ENCODE measurements at regions not wholly inside any gene's neighbourhood (a gene's known extent, or its start where the extent isn't known, plus 50 kb on each side); places are given as distances from the start of the nearest gene placed in this dataset.
"Not testable (repeated sequence)": the region's sequence is repeated elsewhere in the genome, so short reads cannot be mapped to it uniquely, and the experiment has no call there.

DNA sequence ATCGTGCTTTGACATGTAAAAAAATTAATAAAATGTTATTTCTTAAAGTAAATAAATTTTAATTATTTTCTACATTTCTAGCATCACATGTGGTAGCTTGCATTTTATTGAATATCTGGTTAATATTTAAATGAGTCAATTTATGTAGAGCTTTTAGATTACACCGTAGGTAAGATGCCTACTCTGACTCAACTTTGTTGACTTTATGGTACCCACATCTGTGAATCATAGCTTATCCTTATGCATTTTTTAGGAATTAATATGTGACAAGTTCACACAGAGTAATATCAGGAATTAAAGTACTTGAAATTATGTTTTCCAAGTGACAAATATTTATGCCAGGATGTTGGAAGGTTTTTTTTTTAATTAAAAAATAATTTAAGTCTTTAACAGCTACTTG lies 120.7 kb downstream of the LEPR start:
- no peaks in the 10 kb centered on the region for H3K36me3 ChIP-seq (ENCODE audit: insufficient read depth, low read length)
- Mint-ChIP-seq H3K9me3 (ENCODE audit: unreplicated experiment) (peaks cover 6% of the 10 kb centered on the region), H3K4me3 (ENCODE audit: unreplicated experiment) (no peak overlapping the region), H3K4me1 (ENCODE audit: low read depth, unreplicated experiment) (peaks cover 4% of the 10 kb centered on the region), H3K36me3 (ENCODE audit: low read depth, unreplicated experiment) (no peaks in the 10 kb centered on the region), H3K27me3 (ENCODE audit: low read depth, unreplicated experiment) (no peaks in the 10 kb centered on the region), H3K27ac (ENCODE audit: unreplicated experiment) (no peak overlapping the region)
- H3K4me3 ChIP-seq (ENCODE audit: insufficient read depth, low read depth, low read length), result no peak overlapping the region
- H3K4me1 ChIP-seq (ENCODE audit: insufficient read depth, low read length), result no peaks in the 10 kb centered on the region
- H3K9ac ChIP-seq (ENCODE audit: low read length), result no peak overlapping the region
- H3K27ac ChIP-seq (ENCODE audit: low read depth, low read length), result no peak overlapping the region
- no peak overlapping the region for H3K4me2 ChIP-seq (ENCODE audit: low read length)
- H3K9me3 ChIP-seq (ENCODE audit: insufficient read depth, low read depth, low read length), result no peaks in the 10 kb centered on the region
- H4K20me1 ChIP-seq (ENCODE audit: insufficient read depth, low read length), result no peaks in the 10 kb centered on the region
- no peaks in the 10 kb centered on the region for H3K27me3 ChIP-seq (ENCODE audit: insufficient read depth, low read length)
- H2AFZ ChIP-seq (ENCODE audit: low read depth, low read length), result no peak overlapping the region
- H3K79me2 ChIP-seq (ENCODE audit: insufficient read depth, low read length), result no peaks in the 10 kb centered on the region
- FAIRE-seq, result no peak
- no peak for DNase-seq (ENCODE audit: low read depth)
- TF ChIP-seq EZH2 (IDR thresholded peaks at IDR 0.05; ENCODE audit: insufficient read depth, low read length), result no peak
- TF ChIP-seq, protein P1, sequence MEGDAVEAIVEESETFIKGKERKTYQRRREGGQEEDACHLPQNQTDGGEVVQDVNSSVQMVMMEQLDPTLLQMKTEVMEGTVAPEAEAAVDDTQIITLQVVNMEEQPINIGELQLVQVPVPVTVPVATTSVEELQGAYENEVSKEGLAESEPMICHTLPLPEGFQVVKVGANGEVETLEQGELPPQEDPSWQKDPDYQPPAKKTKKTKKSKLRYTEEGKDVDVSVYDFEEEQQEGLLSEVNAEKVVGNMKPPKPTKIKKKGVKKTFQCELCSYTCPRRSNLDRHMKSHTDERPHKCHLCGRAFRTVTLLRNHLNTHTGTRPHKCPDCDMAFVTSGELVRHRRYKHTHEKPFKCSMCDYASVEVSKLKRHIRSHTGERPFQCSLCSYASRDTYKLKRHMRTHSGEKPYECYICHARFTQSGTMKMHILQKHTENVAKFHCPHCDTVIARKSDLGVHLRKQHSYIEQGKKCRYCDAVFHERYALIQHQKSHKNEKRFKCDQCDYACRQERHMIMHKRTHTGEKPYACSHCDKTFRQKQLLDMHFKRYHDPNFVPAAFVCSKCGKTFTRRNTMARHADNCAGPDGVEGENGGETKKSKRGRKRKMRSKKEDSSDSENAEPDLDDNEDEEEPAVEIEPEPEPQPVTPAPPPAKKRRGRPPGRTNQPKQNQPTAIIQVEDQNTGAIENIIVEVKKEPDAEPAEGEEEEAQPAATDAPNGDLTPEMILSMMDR (IDR thresholded peaks at IDR 0.05; ENCODE audit: insufficient read depth, low read depth, low read length), result no peak

DNA sequence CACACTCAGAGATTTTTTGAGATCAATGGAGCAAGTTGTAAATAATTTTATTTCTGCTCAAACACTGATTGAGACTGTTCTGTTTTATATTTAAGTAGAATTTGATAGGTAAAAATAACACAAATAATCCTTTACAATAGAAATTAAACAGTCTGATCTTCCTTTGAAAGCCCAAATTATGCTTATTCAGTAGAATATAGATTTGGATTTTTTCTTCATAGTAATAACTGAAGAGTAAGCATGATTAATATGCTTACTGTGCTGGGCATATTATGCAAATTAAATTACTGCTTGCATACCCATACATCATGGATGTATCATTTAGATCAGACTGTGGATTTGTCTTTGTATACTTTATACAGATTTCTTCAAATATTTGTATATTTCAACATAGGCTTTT lies 121.4 kb downstream of the LEPR start:
- H3K27ac Mint-ChIP-seq (ENCODE audit: unreplicated experiment), result no peak overlapping the region
- Histone ChIP-seq H3K4me2 (ENCODE audit: low read length) (no peak overlapping the region), H3K36me3 (ENCODE audit: insufficient read depth, low read length) (no peaks in the 10 kb centered on the region), H3K9ac (ENCODE audit: low read length) (no peak overlapping the region), H4K20me1 (ENCODE audit: insufficient read depth, low read length) (no peaks in the 10 kb centered on the region), H3K27ac (ENCODE audit: low read depth, low read length) (no peak overlapping the region), H3K9me3 (ENCODE audit: insufficient read depth, low read depth, low read length) (no peaks in the 10 kb centered on the region), H3K4me1 (ENCODE audit: insufficient read depth, low read length) (no peaks in the 10 kb centered on the region), H3K4me3 (ENCODE audit: insufficient read depth, low read depth, low read length) (no peak overlapping the region), H3K79me2 (ENCODE audit: insufficient read depth, low read length) (no peaks in the 10 kb centered on the region), H3K27me3 (ENCODE audit: insufficient read depth, low read length) (no peaks in the 10 kb centered on the region), H2AFZ (ENCODE audit: low read depth, low read length) (no peak overlapping the region)
- peaks cover 6% of the 10 kb centered on the region for H3K9me3 Mint-ChIP-seq (ENCODE audit: unreplicated experiment)
- FAIRE-seq (no peak), DNase-seq (ENCODE audit: low read depth) (no peak)
- H3K4me3 Mint-ChIP-seq (ENCODE audit: unreplicated experiment), result no peak overlapping the region
- H3K36me3 Mint-ChIP-seq (ENCODE audit: low read depth, unreplicated experiment), result no peaks in the 10 kb centered on the region
- peaks cover 4% of the 10 kb centered on the region for H3K4me1 Mint-ChIP-seq (ENCODE audit: low read depth, unreplicated experiment)
- H3K27me3 Mint-ChIP-seq (ENCODE audit: low read depth, unreplicated experiment), result no peaks in the 10 kb centered on the region
- TF ChIP-seq, protein P1 (IDR thresholded peaks at IDR 0.05; ENCODE audit: insufficient read depth, low read depth, low read length), result no peak
- no peak for TF ChIP-seq EZH2 (IDR thresholded peaks at IDR 0.05; ENCODE audit: insufficient read depth, low read length)

DNA sequence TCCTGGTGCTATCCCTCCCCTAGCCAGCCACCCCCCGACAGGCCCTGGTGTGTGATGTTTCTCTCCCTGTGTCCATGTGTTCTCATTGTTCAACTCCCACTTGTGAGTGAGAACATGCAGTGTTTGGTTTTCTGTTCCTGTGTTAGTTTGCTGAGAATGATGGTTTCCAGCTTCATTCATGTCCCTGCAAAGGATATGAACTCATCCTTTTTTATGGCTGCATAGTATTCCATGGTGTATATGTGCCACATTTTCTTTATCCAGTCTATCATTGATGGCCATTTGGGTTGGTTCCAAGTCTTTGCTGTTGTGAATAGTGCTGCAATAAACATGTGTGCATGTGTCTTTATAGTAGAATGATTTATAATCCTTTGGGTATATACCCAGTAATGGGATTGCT lies 122.1 kb downstream of the LEPR start:
- not testable (repeated sequence) for FAIRE-seq; H4K20me1 ChIP-seq (ENCODE audit: insufficient read depth, low read length); H3K27ac ChIP-seq (ENCODE audit: low read depth, low read length); H3K9me3 Mint-ChIP-seq (ENCODE audit: unreplicated experiment); H3K4me3 Mint-ChIP-seq (ENCODE audit: unreplicated experiment); H3K27ac Mint-ChIP-seq (ENCODE audit: unreplicated experiment); H3K9me3 ChIP-seq (ENCODE audit: insufficient read depth, low read depth, low read length); H3K79me2 ChIP-seq (ENCODE audit: insufficient read depth, low read length); DNase-seq (ENCODE audit: low read depth); H3K36me3 ChIP-seq (ENCODE audit: insufficient read depth, low read length); H3K4me1 Mint-ChIP-seq (ENCODE audit: low read depth, unreplicated experiment); H3K27me3 Mint-ChIP-seq (ENCODE audit: low read depth, unreplicated experiment); H3K4me3 ChIP-seq (ENCODE audit: insufficient read depth, low read depth, low read length); H3K4me1 ChIP-seq (ENCODE audit: insufficient read depth, low read length); H3K36me3 Mint-ChIP-seq (ENCODE audit: low read depth, unreplicated experiment); H2AFZ ChIP-seq (ENCODE audit: low read depth, low read length); H3K27me3 ChIP-seq (ENCODE audit: insufficient read depth, low read length); H3K4me2 ChIP-seq (ENCODE audit: low read length); H3K9ac ChIP-seq (ENCODE audit: low read length)

DNA sequence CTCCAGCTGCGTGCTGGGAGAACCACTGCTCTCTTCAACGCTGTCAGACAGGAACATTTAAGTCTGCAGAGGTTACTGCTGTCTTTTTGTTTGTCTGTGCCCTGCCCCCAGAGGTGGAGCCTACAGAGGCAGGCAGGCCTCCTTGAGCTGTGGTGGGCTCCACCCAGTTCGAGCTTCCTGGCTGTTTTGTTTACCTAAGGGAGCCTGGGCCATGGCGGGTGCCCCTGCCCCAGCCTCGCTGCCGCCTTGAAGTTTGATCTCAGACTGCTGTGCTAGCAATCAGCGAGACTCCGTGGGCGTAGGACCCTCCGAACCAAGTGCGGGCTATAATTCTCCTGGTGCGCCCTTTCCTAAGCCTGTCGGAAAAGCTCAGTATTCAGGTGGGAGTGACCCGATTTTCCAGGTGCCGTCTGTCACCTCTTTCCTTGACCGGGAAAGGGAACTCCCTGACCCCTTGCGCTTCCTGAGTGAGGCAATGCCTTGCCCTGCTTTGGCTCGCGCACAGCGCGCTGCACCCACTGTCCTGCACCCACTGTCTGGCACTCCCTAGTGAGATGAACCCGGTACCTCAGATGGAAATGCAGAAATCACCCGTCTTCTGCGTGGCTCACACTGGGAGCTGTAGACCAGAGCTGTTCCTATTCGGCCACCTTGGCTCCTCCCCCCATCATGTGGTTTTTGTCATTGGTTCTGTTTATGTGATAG lies 130.0 kb downstream of the LEPR start:
- not testable (repeated sequence) for H3K27me3 ChIP-seq (ENCODE audit: insufficient read depth, low read length); H3K4me1 Mint-ChIP-seq (ENCODE audit: low read depth, unreplicated experiment); H3K36me3 ChIP-seq (ENCODE audit: insufficient read depth, low read length); DNase-seq (ENCODE audit: low read depth); H4K20me1 ChIP-seq (ENCODE audit: insufficient read depth, low read length); H3K4me3 ChIP-seq (ENCODE audit: insufficient read depth, low read depth, low read length); H3K9ac ChIP-seq (ENCODE audit: low read length); FAIRE-seq; H3K4me1 ChIP-seq (ENCODE audit: insufficient read depth, low read length); H3K36me3 Mint-ChIP-seq (ENCODE audit: low read depth, unreplicated experiment); H3K79me2 ChIP-seq (ENCODE audit: insufficient read depth, low read length); H3K27me3 Mint-ChIP-seq (ENCODE audit: low read depth, unreplicated experiment); H3K4me2 ChIP-seq (ENCODE audit: low read length); H3K27ac ChIP-seq (ENCODE audit: low read depth, low read length); H3K9me3 ChIP-seq (ENCODE audit: insufficient read depth, low read depth, low read length); H3K27ac Mint-ChIP-seq (ENCODE audit: unreplicated experiment); H2AFZ ChIP-seq (ENCODE audit: low read depth, low read length)
- peaks cover 24% of the 10 kb centered on the region for H3K9me3 Mint-ChIP-seq (ENCODE audit: unreplicated experiment)
- peak overlapping the region; percentile 75 for H3K4me3 Mint-ChIP-seq (ENCODE audit: unreplicated experiment)

DNA sequence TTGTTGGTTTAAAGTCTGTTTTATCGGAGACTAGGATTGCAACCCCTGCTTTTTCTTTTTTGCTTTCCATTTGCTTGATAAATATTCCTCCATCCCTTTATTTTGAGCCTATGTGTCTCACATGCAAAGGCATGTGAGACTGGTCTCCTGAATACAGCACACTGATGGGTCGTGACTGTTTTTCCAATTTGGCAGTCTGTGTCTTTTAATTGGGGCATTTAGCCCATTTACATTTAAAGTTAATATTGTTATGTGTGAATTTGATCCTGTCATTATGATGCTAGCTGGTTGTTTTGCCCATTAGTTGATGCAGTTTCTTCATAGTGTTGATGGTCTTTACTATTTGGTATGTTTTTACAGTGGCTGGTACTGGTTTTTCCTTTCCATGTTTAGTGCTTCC lies 132.0 kb downstream of the LEPR start:
- H3K9me3 ChIP-seq (ENCODE audit: insufficient read depth, low read depth, low read length); H3K27ac ChIP-seq (ENCODE audit: low read depth, low read length); H3K79me2 ChIP-seq (ENCODE audit: insufficient read depth, low read length); H3K9ac ChIP-seq (ENCODE audit: low read length); H3K27ac Mint-ChIP-seq (ENCODE audit: unreplicated experiment); H2AFZ ChIP-seq (ENCODE audit: low read depth, low read length); H3K27me3 Mint-ChIP-seq (ENCODE audit: low read depth, unreplicated experiment); H3K4me3 Mint-ChIP-seq (ENCODE audit: unreplicated experiment); H3K4me1 Mint-ChIP-seq (ENCODE audit: low read depth, unreplicated experiment); DNase-seq (ENCODE audit: low read depth); H3K36me3 Mint-ChIP-seq (ENCODE audit: low read depth, unreplicated experiment); H3K27me3 ChIP-seq (ENCODE audit: insufficient read depth, low read length); H4K20me1 ChIP-seq (ENCODE audit: insufficient read depth, low read length); H3K4me3 ChIP-seq (ENCODE audit: insufficient read depth, low read depth, low read length); H3K4me1 ChIP-seq (ENCODE audit: insufficient read depth, low read length); FAIRE-seq; H3K4me2 ChIP-seq (ENCODE audit: low read length); H3K36me3 ChIP-seq (ENCODE audit: insufficient read depth, low read length): not testable (repeated sequence)
- peaks cover 25% of the 10 kb centered on the region for H3K9me3 Mint-ChIP-seq (ENCODE audit: unreplicated experiment)

All from astrocyte (in vitro differentiated cells and primary cell).